ENCODE measurements at regions not wholly inside any gene's neighbourhood (a gene's known extent, or its start where the extent isn't known, plus 50 kb on each side); places are given as distances from the start of the nearest gene placed in this dataset.

- TF ChIP-seq CTCF (IDR thresholded peaks at IDR 0.05): no peak
- no peak for TF ChIP-seq POLR2A (IDR thresholded peaks at IDR 0.05)
Measured at GRCh38 chr16:85374571-85374872, 238.6 kb upstream of the GSE1 start.
